ENCODE measurements at regions not wholly inside any gene's neighbourhood (a gene's known extent, or its start where the extent isn't known, plus 50 kb on each side); places are given as distances from the start of the nearest gene placed in this dataset.

DNA sequence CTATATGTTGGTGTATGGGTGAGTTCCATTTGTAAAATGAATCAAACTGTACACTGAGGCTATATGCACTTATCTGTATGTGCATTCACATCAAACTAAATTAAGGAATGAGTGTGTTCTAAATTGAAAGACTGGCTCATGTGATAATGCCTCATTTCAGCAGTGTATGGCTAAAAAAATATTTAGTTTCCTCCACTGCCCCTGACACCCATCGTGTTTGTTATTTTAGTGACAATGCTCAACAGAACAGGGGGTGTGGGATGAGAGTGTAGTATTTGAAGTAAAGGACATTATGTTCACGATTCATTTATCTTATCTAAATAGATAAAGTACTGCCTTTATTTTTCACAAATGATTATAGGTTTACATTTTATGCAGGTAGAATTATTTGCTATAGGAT, 301.1 kb upstream of the ARPP21 start:
- no peak overlapping the region for H3K27ac ChIP-seq (ENCODE audit: low read depth)
- Mint-ChIP-seq H3K4me1 (peaks cover 9% of the 10 kb centered on the region; the same call in 2 of the 3 replicates), H3K36me3 (ENCODE audit: low read depth) (no peaks in the 10 kb centered on the region), H3K27me3 (ENCODE audit: insufficient read depth, low read depth, poor library complexity) (no peaks in the 10 kb centered on the region), H3K4me3 (no peak overlapping the region), H3K27ac (no peak overlapping the region), H3K9me3 (no peaks in the 10 kb centered on the region)
- DNase-seq (ENCODE audit: low spot score) (no peak), ATAC-seq (no peak)
- H3K9me2 ChIP-seq (ENCODE audit: insufficient read depth) = no peaks in the 10 kb centered on the region
- H4K20me1 ChIP-seq (replicated peaks; ENCODE audit: insufficient read depth) = no peaks in the 10 kb centered on the region
- no peaks in the 10 kb centered on the region for H3K27me3 ChIP-seq (ENCODE audit: insufficient read depth)
- no peaks in the 10 kb centered on the region for H3K79me2 ChIP-seq (replicated peaks; ENCODE audit: insufficient read depth)
- no peak overlapping the region for H3K4me2 ChIP-seq
- H3K4me1 ChIP-seq (ENCODE audit: insufficient read depth) = peaks cover 7% of the 10 kb centered on the region; the same call in 1 of the 2 replicates
- no peaks in the 10 kb centered on the region for H3F3A ChIP-seq (replicated peaks; ENCODE audit: low read depth)
- no peak overlapping the region for H3K4me3 ChIP-seq
- TF ChIP-seq POLR2AphosphoS5 (IDR thresholded peaks at IDR 0.05; ENCODE audit: low read depth) (no peak), CREB1 (CRISPR knock-in tag; IDR thresholded peaks at IDR 0.05; ENCODE audit: low read depth) (no peak), EZH2phosphoT487 (IDR thresholded peaks at IDR 0.05; ENCODE audit: unreplicated experiment) (no peak), ZNF331 (CRISPR knock-in tag; IDR thresholded peaks at IDR 0.05; ENCODE audit: low read depth) (no peak), STAT1 (IDR thresholded peaks at IDR 0.05; ENCODE audit: unreplicated experiment) (no peak), EZH2 (IDR thresholded peaks at IDR 0.05; ENCODE audit: low read depth, unreplicated experiment) (no peak), CTCF (conservative IDR thresholded peaks at IDR 0.05; ENCODE audit: low read depth in 2 of 2) (no peak), ZNF462 (CRISPR knock-in tag; IDR thresholded peaks at IDR 0.05) (no peak), ZNF114 (CRISPR knock-in tag; IDR thresholded peaks at IDR 0.05) (no peak), JUNB (IDR thresholded peaks at IDR 0.05; ENCODE audit: unreplicated experiment) (no peak), ETS1 (IDR thresholded peaks at IDR 0.05) (no peak), NANOG (IDR thresholded peaks at IDR 0.05; ENCODE audit: borderline replicate concordance) (no peak)
- TF ChIP-seq, protein P1, sequence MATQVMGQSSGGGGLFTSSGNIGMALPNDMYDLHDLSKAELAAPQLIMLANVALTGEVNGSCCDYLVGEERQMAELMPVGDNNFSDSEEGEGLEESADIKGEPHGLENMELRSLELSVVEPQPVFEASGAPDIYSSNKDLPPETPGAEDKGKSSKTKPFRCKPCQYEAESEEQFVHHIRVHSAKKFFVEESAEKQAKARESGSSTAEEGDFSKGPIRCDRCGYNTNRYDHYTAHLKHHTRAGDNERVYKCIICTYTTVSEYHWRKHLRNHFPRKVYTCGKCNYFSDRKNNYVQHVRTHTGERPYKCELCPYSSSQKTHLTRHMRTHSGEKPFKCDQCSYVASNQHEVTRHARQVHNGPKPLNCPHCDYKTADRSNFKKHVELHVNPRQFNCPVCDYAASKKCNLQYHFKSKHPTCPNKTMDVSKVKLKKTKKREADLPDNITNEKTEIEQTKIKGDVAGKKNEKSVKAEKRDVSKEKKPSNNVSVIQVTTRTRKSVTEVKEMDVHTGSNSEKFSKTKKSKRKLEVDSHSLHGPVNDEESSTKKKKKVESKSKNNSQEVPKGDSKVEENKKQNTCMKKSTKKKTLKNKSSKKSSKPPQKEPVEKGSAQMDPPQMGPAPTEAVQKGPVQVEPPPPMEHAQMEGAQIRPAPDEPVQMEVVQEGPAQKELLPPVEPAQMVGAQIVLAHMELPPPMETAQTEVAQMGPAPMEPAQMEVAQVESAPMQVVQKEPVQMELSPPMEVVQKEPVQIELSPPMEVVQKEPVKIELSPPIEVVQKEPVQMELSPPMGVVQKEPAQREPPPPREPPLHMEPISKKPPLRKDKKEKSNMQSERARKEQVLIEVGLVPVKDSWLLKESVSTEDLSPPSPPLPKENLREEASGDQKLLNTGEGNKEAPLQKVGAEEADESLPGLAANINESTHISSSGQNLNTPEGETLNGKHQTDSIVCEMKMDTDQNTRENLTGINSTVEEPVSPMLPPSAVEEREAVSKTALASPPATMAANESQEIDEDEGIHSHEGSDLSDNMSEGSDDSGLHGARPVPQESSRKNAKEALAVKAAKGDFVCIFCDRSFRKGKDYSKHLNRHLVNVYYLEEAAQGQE (IDR thresholded peaks at IDR 0.05; ENCODE audit: unreplicated experiment) = no peak
- no peaks in the 10 kb centered on the region for H3K36me3 ChIP-seq (ENCODE audit: insufficient read depth)
- H2AFZ ChIP-seq = no peak overlapping the region

Data from GM23338 (cell line).